DOHH2 (cell line): ENCODE measurements at regions not wholly inside any gene's neighbourhood (a gene's known extent, or its start where the extent isn't known, plus 50 kb on each side); places are given as distances from the start of the nearest gene placed in this dataset.
"Not testable (repeated sequence)": the region's sequence is repeated elsewhere in the genome, so short reads cannot be mapped to it uniquely, and the experiment has no call there.

Source experiments
- H3F3A ChIP-seq: fragments of 200-600 bp; sonication (generic), shearing (Covaris generic); 2 replicates; pipeline ENCODE4 v1.6.0; 2016; ENCODE audit warnings: antibody characterized with exemption, mild to moderate bottlenecking; ENCODE audit not compliant: control insufficient read depth, insufficient read depth
- H3K27ac ChIP-seq: fragments of 200-600 bp; sonication (generic); 2 replicates; pipeline ENCODE4 v1.5.1; 2014; ENCODE audit warnings: low read depth, mild to moderate bottlenecking, low read length, moderate library complexity
- H3K27me3 ChIP-seq: fragments of 200-600 bp; sonication (generic); 2 replicates; pipeline ENCODE4 v1.6.1; 2014; ENCODE audit warnings: mild to moderate bottlenecking, low read length, mixed read lengths; ENCODE audit not compliant: control insufficient read depth
- H3K36me3 ChIP-seq: fragments of 200-600 bp; sonication (generic); 2 replicates; pipeline ENCODE4 v1.6.1; 2014; ENCODE audit warnings: mild to moderate bottlenecking, low read length, moderate library complexity, mixed read lengths; ENCODE audit not compliant: control insufficient read depth
- H3K4me1 ChIP-seq: fragments of 200-600 bp; sonication (generic); 2 replicates; pipeline ENCODE4 v1.6.1; 2014; ENCODE audit warnings: mild to moderate bottlenecking, low read length, mixed read lengths; ENCODE audit not compliant: control insufficient read depth
- H3K4me2 ChIP-seq: fragments of 200-600 bp; sonication (generic); 2 replicates; pipeline ENCODE4 v1.6.0; 2014; ENCODE audit warnings: mild to moderate bottlenecking, low read length, moderate library complexity
- H3K4me3 ChIP-seq: fragments of 200-600 bp; sonication (generic); 2 replicates; pipeline ENCODE4 v1.5.1; 2014; ENCODE audit warnings: mild to moderate bottlenecking, low read length, mixed read lengths
- H3K79me2 ChIP-seq: fragments of 200-600 bp; sonication (generic); 2 replicates; pipeline ENCODE4 v1.6.1; 2014; ENCODE audit warnings: mild to moderate bottlenecking, low read length, mixed read lengths; ENCODE audit not compliant: control insufficient read depth
- H3K9me2 ChIP-seq: fragments of 200-600 bp; sonication (generic); replicated peaks from 2 replicates; pipeline ENCODE4 v1.6.1; 2014; ENCODE audit warnings: mild to moderate bottlenecking, low read length, mixed read lengths; ENCODE audit not compliant: control insufficient read depth
- H3K9me3 ChIP-seq: fragments of 200-600 bp; sonication (generic); 2 replicates; pipeline ENCODE4 v1.6.1; 2014; ENCODE audit warnings: antibody characterized with exemption, low read length, mixed read lengths; ENCODE audit not compliant: control insufficient read depth, insufficient read depth
- H4K20me1 ChIP-seq: fragments of 200-600 bp; sonication (generic); 2 replicates; pipeline ENCODE4 v1.6.0; 2014; ENCODE audit warnings: low read depth, mild to moderate bottlenecking, antibody characterized with exemption, low read length, moderate library complexity; ENCODE audit not compliant: control insufficient read depth, insufficient read depth
- CTCF ChIP-seq: fragments of 200-600 bp; sonication (generic); IDR thresholded peaks from one replicate; pipeline ENCODE4 v1.5.1; 2014; ENCODE audit warnings: antibody characterized with exemption, mild to moderate bottlenecking, low read depth, low read length; ENCODE audit not compliant: poor library complexity, severe bottlenecking
- EZH2phosphoT487 ChIP-seq: fragments of 200-600 bp; sonication (generic); IDR thresholded peaks from 2 replicates; pipeline ENCODE4 v1.6.1; 2017; ENCODE audit warnings: borderline replicate concordance, mild to moderate bottlenecking, antibody characterized with exemption, low read length, moderate library complexity, mixed read lengths

- H3K4me3 ChIP-seq: no peak overlapping the region
- no peaks in the 10 kb centered on the region for H3K36me3 ChIP-seq
- H3F3A ChIP-seq: no peaks in the 10 kb centered on the region
- no peaks in the 10 kb centered on the region for H3K9me3 ChIP-seq
- no peaks in the 10 kb centered on the region for H3K4me1 ChIP-seq
- TF ChIP-seq CTCF: no peak
- TF ChIP-seq EZH2phosphoT487: no peak
- H3K4me2 ChIP-seq: no peak overlapping the region
- no peaks in the 10 kb centered on the region; the same call in 1 of the 2 replicates for H3K9me2 ChIP-seq
- H3K79me2 ChIP-seq: no peaks in the 10 kb centered on the region
- no peak overlapping the region for H3K27ac ChIP-seq
- H3K27me3 ChIP-seq: no peaks in the 10 kb centered on the region
- no peaks in the 10 kb centered on the region for H4K20me1 ChIP-seq
Observed at GRCh38 chr1:73463873-73464272, 734.1 kb downstream of the LRRIQ3 start.

GRCh38 chr1:73452522-73452921 is 745.5 kb downstream of the LRRIQ3 start:
- no peak for TF ChIP-seq CTCF
- TF ChIP-seq EZH2phosphoT487: no peak
- Histone ChIP-seq H3F3A (no peaks in the 10 kb centered on the region), H3K4me2 (no peak overlapping the region), H3K36me3 (no peaks in the 10 kb centered on the region), H3K79me2 (no peaks in the 10 kb centered on the region), H3K4me3 (no peak overlapping the region), H3K27me3 (no peaks in the 10 kb centered on the region), H3K4me1 (no peaks in the 10 kb centered on the region), H3K9me3 (no peaks in the 10 kb centered on the region), H4K20me1 (no peaks in the 10 kb centered on the region), H3K27ac (no peak overlapping the region), H3K9me2 (no peaks in the 10 kb centered on the region)

GRCh38 chr1:73450668-73451067 is 747.3 kb downstream of the LRRIQ3 start:
- H3K36me3 ChIP-seq, H3K27me3 ChIP-seq, H3F3A ChIP-seq, H3K4me3 ChIP-seq, H3K79me2 ChIP-seq, H4K20me1 ChIP-seq, H3K4me1 ChIP-seq, H3K4me2 ChIP-seq, H3K9me3 ChIP-seq, H3K9me2 ChIP-seq, H3K27ac ChIP-seq: not testable (repeated sequence)

- Histone ChIP-seq H3K9me2 (no peaks in the 10 kb centered on the region), H3K27me3 (no peaks in the 10 kb centered on the region), H3K9me3 (no peaks in the 10 kb centered on the region), H3K4me1 (no peaks in the 10 kb centered on the region), H3K79me2 (no peaks in the 10 kb centered on the region), H3K27ac (no peak overlapping the region), H3K4me3 (no peak overlapping the region), H3F3A (no peaks in the 10 kb centered on the region), H3K36me3 (no peaks in the 10 kb centered on the region), H4K20me1 (no peaks in the 10 kb centered on the region), H3K4me2 (no peak overlapping the region)
- TF ChIP-seq CTCF (no peak), EZH2phosphoT487 (no peak)
Observed at GRCh38 chr1:73411479-73411878, 786.5 kb downstream of the LRRIQ3 start.
